ENCODE measurements at regions not wholly inside any gene's neighbourhood (a gene's known extent, or its start where the extent isn't known, plus 50 kb on each side); places are given as distances from the start of the nearest gene placed in this dataset.

DNA sequence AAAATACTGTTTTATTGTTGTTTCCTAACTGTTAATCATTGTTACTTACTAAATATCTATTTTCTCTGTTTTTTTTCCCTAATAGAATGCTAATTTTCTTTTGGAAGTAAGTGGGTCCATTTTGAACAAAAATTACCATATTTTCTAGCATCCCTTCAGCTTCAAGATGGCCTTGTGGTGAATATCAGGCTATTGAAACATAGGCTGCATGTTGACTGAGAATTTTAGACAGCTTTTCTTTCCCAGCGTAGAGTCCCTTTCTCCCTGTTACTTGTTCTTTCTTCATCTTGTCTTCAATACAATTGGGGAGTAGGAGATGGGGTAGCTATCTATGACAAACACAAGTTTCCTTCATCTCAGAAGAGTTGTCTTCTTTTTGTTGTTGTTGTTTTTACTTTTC, 397.0 kb downstream of the DOK5 start:
- H3K27me3 ChIP-seq: no peaks in the 10 kb centered on the region
- H3K9me2 ChIP-seq (replicated peaks; ENCODE audit: insufficient read depth): no peaks in the 10 kb centered on the region
- no peak overlapping the region for H3K4me3 ChIP-seq
- H3K4me1 ChIP-seq (ENCODE audit: insufficient read depth): no peaks in the 10 kb centered on the region
- no peak overlapping the region for H2AFZ ChIP-seq
- no peaks in the 10 kb centered on the region for H3K36me3 ChIP-seq (replicated peaks; ENCODE audit: insufficient read depth, low read depth)
- TF ChIP-seq EZH2phosphoT487 (IDR thresholded peaks at IDR 0.05; ENCODE audit: low read depth, severe bottlenecking, unreplicated experiment): no peak
- TF ChIP-seq EZH2 (IDR thresholded peaks at IDR 0.05; ENCODE audit: borderline replicate concordance): no peak
- TF ChIP-seq, protein P1, sequence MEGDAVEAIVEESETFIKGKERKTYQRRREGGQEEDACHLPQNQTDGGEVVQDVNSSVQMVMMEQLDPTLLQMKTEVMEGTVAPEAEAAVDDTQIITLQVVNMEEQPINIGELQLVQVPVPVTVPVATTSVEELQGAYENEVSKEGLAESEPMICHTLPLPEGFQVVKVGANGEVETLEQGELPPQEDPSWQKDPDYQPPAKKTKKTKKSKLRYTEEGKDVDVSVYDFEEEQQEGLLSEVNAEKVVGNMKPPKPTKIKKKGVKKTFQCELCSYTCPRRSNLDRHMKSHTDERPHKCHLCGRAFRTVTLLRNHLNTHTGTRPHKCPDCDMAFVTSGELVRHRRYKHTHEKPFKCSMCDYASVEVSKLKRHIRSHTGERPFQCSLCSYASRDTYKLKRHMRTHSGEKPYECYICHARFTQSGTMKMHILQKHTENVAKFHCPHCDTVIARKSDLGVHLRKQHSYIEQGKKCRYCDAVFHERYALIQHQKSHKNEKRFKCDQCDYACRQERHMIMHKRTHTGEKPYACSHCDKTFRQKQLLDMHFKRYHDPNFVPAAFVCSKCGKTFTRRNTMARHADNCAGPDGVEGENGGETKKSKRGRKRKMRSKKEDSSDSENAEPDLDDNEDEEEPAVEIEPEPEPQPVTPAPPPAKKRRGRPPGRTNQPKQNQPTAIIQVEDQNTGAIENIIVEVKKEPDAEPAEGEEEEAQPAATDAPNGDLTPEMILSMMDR (IDR thresholded peaks at IDR 0.05; ENCODE audit: poor library complexity): no peak
- no peak overlapping the region for H3K4me2 ChIP-seq
- no peaks in the 10 kb centered on the region for H4K20me1 ChIP-seq (ENCODE audit: insufficient read depth, poor library complexity, severe bottlenecking)
- H3K9me3 ChIP-seq (ENCODE audit: low read depth): no peaks in the 10 kb centered on the region
- 82% methylated on average over 1 of the region's 1 CpG for WGBS (ENCODE audit: low lambda C conversion rate, missing lambda C conversion rate)
- no peak overlapping the region for H3K27ac ChIP-seq
- no peak for DNase-seq (ENCODE audit: low spot score)
- no peaks in the 10 kb centered on the region for H3K79me2 ChIP-seq

DNA sequence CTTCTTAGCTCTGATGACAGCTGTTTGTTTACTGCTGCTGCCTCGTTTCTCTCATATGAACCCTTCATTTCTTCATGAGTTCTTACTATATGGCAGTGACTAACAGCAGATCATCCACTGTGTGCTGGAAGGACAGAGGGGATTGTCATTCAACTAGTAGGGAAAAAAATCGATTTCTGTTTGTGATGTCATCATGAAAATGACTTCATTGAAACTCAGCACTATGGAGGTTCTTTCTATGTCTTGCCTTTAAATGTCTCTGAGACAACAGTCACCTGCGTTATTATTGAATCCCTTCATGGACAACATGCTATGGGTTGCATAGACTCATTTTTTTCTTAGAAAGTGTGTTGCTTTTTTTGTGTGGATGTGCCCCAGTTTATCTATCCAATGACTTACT, 394.4 kb downstream of the DOK5 start:
- Histone ChIP-seq H3K4me3 (no peak overlapping the region), H3K9me2 (replicated peaks; ENCODE audit: insufficient read depth) (no peaks in the 10 kb centered on the region), H3K79me2 (no peaks in the 10 kb centered on the region), H4K20me1 (ENCODE audit: insufficient read depth, poor library complexity, severe bottlenecking) (no peaks in the 10 kb centered on the region), H3K27me3 (no peaks in the 10 kb centered on the region), H3K9me3 (ENCODE audit: low read depth) (no peaks in the 10 kb centered on the region), H3K4me1 (ENCODE audit: insufficient read depth) (no peaks in the 10 kb centered on the region), H3K4me2 (no peak overlapping the region), H3K27ac (no peak overlapping the region), H3K36me3 (replicated peaks; ENCODE audit: insufficient read depth, low read depth) (no peaks in the 10 kb centered on the region), H2AFZ (no peak overlapping the region)
- WGBS (ENCODE audit: low lambda C conversion rate, missing lambda C conversion rate): 80% methylated on average over 3 of the region's 3 CpGs
- no peak for DNase-seq (ENCODE audit: low spot score)
- TF ChIP-seq, protein P1 (IDR thresholded peaks at IDR 0.05; ENCODE audit: poor library complexity): no peak
- no peak for TF ChIP-seq EZH2phosphoT487 (IDR thresholded peaks at IDR 0.05; ENCODE audit: low read depth, severe bottlenecking, unreplicated experiment)
- TF ChIP-seq EZH2 (IDR thresholded peaks at IDR 0.05; ENCODE audit: borderline replicate concordance): no peak

DNA sequence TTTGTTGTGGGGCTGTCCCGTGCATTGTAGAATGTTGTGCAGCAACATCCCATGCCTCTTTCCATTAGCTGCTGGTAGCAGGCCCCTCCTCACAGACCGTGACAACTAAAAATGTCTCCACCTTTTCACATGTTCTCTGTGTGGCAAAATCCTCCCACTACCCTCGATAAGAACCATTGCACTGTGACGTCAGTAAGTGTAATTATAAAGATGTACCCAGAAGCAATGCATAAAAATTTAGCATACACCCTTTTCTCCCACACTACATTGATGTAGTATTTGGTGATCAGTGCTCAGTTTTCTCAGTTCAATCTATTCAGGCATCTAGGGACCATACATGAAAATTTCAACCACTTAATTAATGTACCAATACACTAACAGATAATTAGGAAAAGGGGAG, 389.9 kb downstream of the DOK5 start:
- Histone ChIP-seq H3K4me1 (ENCODE audit: insufficient read depth) (no peaks in the 10 kb centered on the region), H3K9me2 (replicated peaks; ENCODE audit: insufficient read depth) (no peaks in the 10 kb centered on the region), H3K4me2 (no peak overlapping the region), H3K4me3 (no peak overlapping the region), H3K9me3 (ENCODE audit: low read depth) (no peaks in the 10 kb centered on the region), H4K20me1 (ENCODE audit: insufficient read depth, poor library complexity, severe bottlenecking) (no peaks in the 10 kb centered on the region), H3K27me3 (no peaks in the 10 kb centered on the region), H3K36me3 (replicated peaks; ENCODE audit: insufficient read depth, low read depth) (no peaks in the 10 kb centered on the region), H2AFZ (no peak overlapping the region), H3K79me2 (no peaks in the 10 kb centered on the region), H3K27ac (no peak overlapping the region)
- WGBS (ENCODE audit: low lambda C conversion rate, missing lambda C conversion rate): 89% methylated on average over 4 of the region's 4 CpGs
- TF ChIP-seq EZH2phosphoT487 (IDR thresholded peaks at IDR 0.05; ENCODE audit: low read depth, severe bottlenecking, unreplicated experiment): no peak
- TF ChIP-seq, protein P1 (IDR thresholded peaks at IDR 0.05; ENCODE audit: poor library complexity): no peak
- no peak for TF ChIP-seq EZH2 (IDR thresholded peaks at IDR 0.05; ENCODE audit: borderline replicate concordance)
- no peak for DNase-seq (ENCODE audit: low spot score)

DNA sequence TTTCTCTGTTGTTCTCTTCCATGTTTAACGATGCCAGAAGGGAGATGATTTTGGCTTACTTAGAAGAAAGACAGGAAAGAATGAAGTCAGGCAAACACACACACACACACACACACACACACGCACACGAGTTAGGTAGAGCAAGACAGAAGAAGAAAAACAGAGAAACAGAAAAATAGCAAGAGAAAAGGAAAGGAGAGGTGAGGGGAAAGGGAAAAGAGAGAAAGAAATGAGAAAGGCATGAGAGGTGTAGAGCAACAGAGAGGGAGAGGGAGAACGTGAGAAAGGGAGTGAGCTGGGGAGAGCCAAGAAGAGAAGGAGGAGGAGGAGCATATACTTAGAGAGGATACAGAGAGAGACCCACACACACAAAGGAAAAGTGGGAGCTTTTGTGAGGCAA, 385.3 kb downstream of the DOK5 start:
- Histone ChIP-seq H2AFZ (no peak overlapping the region), H3K4me1 (ENCODE audit: insufficient read depth) (no peaks in the 10 kb centered on the region), H3K36me3 (replicated peaks; ENCODE audit: insufficient read depth, low read depth) (no peaks in the 10 kb centered on the region), H3K4me3 (no peak overlapping the region), H3K4me2 (no peak overlapping the region), H4K20me1 (ENCODE audit: insufficient read depth, poor library complexity, severe bottlenecking) (no peaks in the 10 kb centered on the region), H3K79me2 (no peaks in the 10 kb centered on the region), H3K27ac (no peak overlapping the region), H3K27me3 (no peaks in the 10 kb centered on the region), H3K9me3 (ENCODE audit: low read depth) (no peaks in the 10 kb centered on the region), H3K9me2 (replicated peaks; ENCODE audit: insufficient read depth) (no peaks in the 10 kb centered on the region)
- 69% methylated on average over 4 of the region's 4 CpGs for WGBS (ENCODE audit: low lambda C conversion rate, missing lambda C conversion rate)
- DNase-seq (ENCODE audit: low spot score): no peak
- no peak for TF ChIP-seq EZH2 (IDR thresholded peaks at IDR 0.05; ENCODE audit: borderline replicate concordance)
- TF ChIP-seq, protein P1 (IDR thresholded peaks at IDR 0.05; ENCODE audit: poor library complexity): no peak
- TF ChIP-seq EZH2phosphoT487 (IDR thresholded peaks at IDR 0.05; ENCODE audit: low read depth, severe bottlenecking, unreplicated experiment): no peak
